HG03457 (cell line): ENCODE measurements at regions not wholly inside any gene's neighbourhood (a gene's known extent, or its start where the extent isn't known, plus 50 kb on each side); places are given as distances from the start of the nearest gene placed in this dataset.

ENCODE experiments used
- ATAC-seq: cut with Tn5 transposase; IDR thresholded peaks from one replicate; pipeline ENCODE4 v1.9.1; 2021; ENCODE audit warnings: moderate number of reproducible peaks; ENCODE audit not compliant: unreplicated experiment

- ATAC-seq: peak; percentile 56
Measured at GRCh38 chr9:99513441-99514112, 291.5 kb downstream of the SEC61B start.

GRCh38 chr9:99515093-99515492 lies 293.0 kb downstream of the SEC61B start:
- ATAC-seq: no peak

- ATAC-seq: no peak
Measured at GRCh38 chr9:99515895-99516656, 294.0 kb downstream of the SEC61B start.

GRCh38 chr9:99516657-99517049 lies 294.6 kb downstream of the SEC61B start:
- ATAC-seq: no peak

GRCh38 chr9:99523838-99524237 lies 297.8 kb upstream of the NR4A3 start:
- no peak for ATAC-seq

DNA sequence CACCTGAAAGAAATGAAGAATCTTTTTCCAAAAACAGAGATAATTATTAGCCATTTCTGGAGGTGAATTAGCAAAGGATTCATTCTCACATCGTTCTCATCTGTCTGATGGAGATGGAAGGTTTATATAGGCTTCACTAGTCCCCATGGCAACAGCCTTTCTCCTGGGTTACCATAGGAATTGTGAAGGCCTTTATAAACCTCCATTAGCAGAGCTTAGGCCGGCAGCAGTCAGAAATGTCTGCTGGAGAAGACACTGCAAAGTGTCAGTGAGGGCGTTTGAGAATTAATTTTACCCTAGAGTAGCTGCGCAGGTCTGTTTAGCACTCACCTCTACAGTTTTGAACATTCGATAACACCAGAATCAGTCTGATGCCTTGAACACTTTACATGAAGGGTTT lies 290.4 kb upstream of the NR4A3 start:
- no peak for ATAC-seq

DNA sequence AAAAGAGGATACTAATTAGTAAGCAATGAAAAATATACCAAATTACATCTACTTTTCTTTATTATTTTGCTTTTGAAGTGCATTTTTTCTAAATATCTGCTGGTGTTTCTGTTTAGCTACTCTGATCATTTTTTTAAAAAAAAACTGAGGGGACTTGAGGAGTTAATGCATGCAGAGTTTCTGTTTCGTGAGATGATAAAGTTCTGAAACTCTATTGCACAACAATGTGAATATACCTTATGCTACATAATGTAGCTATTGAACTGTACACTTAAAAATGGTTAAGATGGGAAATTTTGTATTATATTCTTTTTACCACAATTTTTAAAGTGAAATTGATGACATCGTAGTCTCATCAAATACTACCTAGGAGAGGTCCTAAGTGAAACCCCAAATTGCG lies 288.3 kb upstream of the NR4A3 start:
- ATAC-seq: no peak

- no peak for ATAC-seq
Measured at GRCh38 chr9:99537996-99538395, 283.7 kb upstream of the NR4A3 start.

- no peak for ATAC-seq
Measured at GRCh38 chr9:99544526-99544925, 277.2 kb upstream of the NR4A3 start.

DNA sequence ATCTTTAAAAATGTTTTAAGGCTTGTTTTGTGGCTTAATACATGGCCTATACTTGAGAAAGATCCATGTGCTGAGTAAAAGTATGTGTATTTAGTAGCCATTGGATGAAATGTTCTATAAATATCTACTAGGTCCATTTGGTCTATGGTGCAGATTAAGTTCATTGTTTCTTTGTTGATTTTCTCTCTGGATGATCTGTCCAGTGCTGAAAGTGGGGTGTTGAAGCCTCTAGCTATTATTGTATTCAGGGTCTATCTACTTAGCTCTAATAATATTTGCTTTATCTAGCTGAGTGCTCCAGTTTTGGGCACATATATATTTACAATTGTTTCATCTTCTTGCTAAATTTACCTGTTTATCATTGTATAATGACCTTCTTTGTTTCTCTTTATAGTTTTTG lies 272.2 kb upstream of the NR4A3 start:
- no peak for ATAC-seq

GRCh38 chr9:99555792-99556191 lies 265.9 kb upstream of the NR4A3 start:
- no peak for ATAC-seq

DNA sequence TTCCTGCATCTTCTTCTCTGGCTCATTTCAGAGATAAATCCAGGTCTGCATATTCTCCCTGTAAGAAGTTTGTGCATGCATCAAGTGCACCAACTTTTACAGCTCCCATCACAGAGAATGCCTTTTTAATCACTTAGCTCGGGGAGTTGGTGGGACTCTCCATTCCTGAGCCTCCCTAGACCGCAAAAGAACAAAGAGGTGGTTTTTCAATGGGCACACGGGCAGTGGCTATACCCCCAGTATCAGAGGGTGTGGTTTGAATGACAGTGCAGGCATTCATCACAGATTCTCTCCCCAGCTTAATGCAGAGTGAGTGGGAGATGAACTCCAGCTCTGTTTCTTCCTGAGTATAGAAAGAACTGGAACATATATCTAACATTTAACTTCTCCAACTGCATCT lies 264.7 kb upstream of the NR4A3 start:
- ATAC-seq: no peak

GRCh38 chr9:99557816-99558215 lies 263.9 kb upstream of the NR4A3 start:
- no peak for ATAC-seq

- ATAC-seq: no peak
Measured at GRCh38 chr9:99559776-99560175, 261.9 kb upstream of the NR4A3 start.

DNA sequence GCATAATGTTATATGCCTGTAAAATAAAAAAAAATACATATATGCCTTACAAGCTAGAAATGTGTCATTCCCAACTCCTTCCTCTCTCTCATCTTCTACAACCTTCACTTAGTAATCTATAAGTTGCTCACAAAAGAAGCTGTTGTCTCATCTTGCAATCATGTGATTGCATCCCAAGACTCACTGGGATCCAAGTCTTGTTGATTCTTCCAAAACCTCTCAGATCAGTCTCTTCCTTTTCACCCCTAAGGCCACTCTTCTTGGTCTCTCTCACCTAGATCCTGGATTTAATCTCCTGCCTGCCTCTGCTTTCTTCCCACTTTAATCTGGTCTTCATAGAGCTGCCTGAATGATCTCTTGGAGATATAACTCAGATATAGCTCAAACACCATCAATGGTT lies 261.1 kb upstream of the NR4A3 start:
- no peak for ATAC-seq

GRCh38 chr9:99561509-99561917 lies 260.2 kb upstream of the NR4A3 start:
- ATAC-seq: no peak

DNA sequence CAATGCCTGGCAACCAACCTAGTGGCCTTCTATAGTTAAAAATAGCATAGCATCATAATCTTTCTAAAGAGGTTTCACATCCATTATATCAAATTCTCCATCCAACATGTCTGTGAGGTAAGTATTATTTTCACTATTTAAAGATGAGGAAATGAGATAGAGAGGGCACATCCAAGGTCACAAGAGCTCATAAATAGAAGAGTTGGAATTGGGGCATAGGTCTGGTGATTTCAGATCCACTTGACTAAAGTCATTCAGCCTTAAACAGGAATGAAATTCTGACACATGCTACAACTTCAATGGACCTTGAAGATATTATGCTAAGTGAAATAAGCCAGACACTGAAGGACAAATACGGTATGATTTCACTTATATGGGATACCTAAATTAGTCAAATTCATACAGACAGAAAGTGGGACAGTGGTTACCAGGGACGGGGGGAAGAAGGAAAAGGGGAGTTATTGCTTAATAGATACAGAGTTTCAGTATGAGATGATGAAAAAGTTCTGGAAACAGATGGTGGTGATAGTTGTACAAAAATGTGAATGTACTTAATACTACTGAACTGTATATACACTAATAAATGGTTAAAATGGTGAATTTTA lies 259.6 kb upstream of the NR4A3 start:
- ATAC-seq: no peak

GRCh38 chr9:99563364-99563763 lies 258.3 kb upstream of the NR4A3 start:
- no peak for ATAC-seq

DNA sequence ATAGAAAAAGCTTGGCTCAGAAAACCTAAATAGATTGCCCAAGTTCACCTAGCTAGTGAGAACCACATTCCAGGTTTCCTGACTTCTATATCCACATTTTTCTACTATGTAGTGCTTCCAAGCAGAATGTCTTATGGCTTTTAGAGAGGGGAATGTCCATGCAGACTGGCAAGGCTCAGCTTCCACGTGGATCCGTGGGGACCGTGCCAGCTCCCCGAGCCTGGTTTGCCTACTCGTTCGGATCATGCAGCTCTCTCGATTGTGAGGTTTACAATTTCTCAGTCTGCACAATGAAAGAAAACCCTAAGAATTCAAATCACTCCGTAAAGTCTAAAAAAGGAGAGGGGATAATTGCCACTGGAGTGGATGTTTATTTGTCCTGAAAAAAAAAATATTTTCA lies 256.5 kb upstream of the NR4A3 start:
- no peak for ATAC-seq

DNA sequence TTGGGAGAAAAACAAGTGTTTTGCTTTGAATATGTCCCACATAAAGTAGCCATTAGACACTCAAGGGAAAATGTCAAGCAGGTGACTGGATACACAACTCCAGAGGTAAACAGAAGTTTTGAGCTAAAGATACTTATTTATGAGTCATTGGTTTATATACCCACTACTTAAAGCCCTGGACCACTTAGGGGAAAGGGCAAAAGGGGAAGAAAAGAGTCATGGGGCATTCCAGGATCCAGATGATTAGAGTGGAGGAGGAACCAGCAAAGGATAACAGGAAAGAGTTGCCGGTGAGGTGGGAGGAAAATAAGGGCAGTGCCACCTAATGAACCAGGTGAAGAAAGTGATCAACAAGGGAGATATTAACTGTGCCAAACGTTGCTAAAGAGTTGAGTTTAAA lies 254.2 kb upstream of the NR4A3 start:
- no peak for ATAC-seq

GRCh38 chr9:99569840-99570239 lies 251.8 kb upstream of the NR4A3 start:
- no peak for ATAC-seq

- ATAC-seq: no peak
Measured at GRCh38 chr9:99572567-99572966, 249.1 kb upstream of the NR4A3 start.
